Nephron (organoid): ENCODE measurements at regions not wholly inside any gene's neighbourhood (a gene's known extent, or its start where the extent isn't known, plus 50 kb on each side); places are given as distances from the start of the nearest gene placed in this dataset.

Experiments used
- H3K27ac Mint-ChIP-seq, 3 experiments: 2 replicates each; pipeline ENCODE4 v1.8.0; 2020; ENCODE audit warnings: mixed read lengths in 3 of 3, mild to moderate bottlenecking in 2 of 3, moderate library complexity in 1 of 3
- H3K27me3 Mint-ChIP-seq: 2 replicates; pipeline ENCODE4 v1.8.0; 2021; ENCODE audit warnings: low read depth, mild to moderate bottlenecking, moderate library complexity, mixed read lengths
- H3K36me3 Mint-ChIP-seq: 2 replicates; pipeline ENCODE4 v1.8.0; 2020; ENCODE audit warnings: low read depth, mixed read lengths
- H3K4me1 Mint-ChIP-seq: 2 replicates; pipeline ENCODE4 v1.8.0; 2020; ENCODE audit warnings: mixed read lengths
- H3K4me3 Mint-ChIP-seq, 3 experiments: 2 replicates each; pipeline ENCODE4 v1.8.0; 2020; ENCODE audit warnings: mild to moderate bottlenecking in 3 of 3, mixed read lengths in 3 of 3, moderate library complexity in 2 of 3
- H3K9me3 Mint-ChIP-seq: 2 replicates; pipeline ENCODE4 v1.8.0; 2020; ENCODE audit warnings: mixed read lengths
- CTCF ChIP-seq, 3 experiments: fragments of 200-600 bp; sonication (generic); IDR thresholded peaks; one replicate each; pipeline ENCODE4 v1.5.0; 2021; ENCODE audit warnings: antibody characterized with exemption in 3 of 3; ENCODE audit not compliant: unreplicated experiment in 3 of 3

- no peak for TF ChIP-seq CTCF (IDR thresholded peaks at IDR 0.05; ENCODE audit: unreplicated experiment in 3 of 3)
- Mint-ChIP-seq H3K27me3 (peaks cover 7% of the 10 kb centered on the region), H3K4me3 (no peak overlapping the region), H3K9me3 (peaks cover 10% of the 10 kb centered on the region), H3K4me1 (no peaks in the 10 kb centered on the region), H3K36me3 (no peaks in the 10 kb centered on the region), H3K27ac (no peak overlapping the region)
Observed at GRCh38 chr2:220162320-220162719, 534.9 kb downstream of the SLC4A3 start.

- H3K36me3 Mint-ChIP-seq: no peaks in the 10 kb centered on the region
- H3K4me1 Mint-ChIP-seq: no peaks in the 10 kb centered on the region
- H3K4me3 Mint-ChIP-seq: no peak overlapping the region
- peaks cover 7% of the 10 kb centered on the region for H3K27me3 Mint-ChIP-seq
- H3K27ac Mint-ChIP-seq: no peak overlapping the region
- peaks cover 7% of the 10 kb centered on the region for H3K9me3 Mint-ChIP-seq
- TF ChIP-seq CTCF (IDR thresholded peaks at IDR 0.05; ENCODE audit: unreplicated experiment in 3 of 3): no peak
Observed at GRCh38 chr2:220163486-220163885, 536.1 kb downstream of the SLC4A3 start.

GRCh38 chr2:220165401-220165800 lies 538.0 kb downstream of the SLC4A3 start:
- peaks cover 4% of the 10 kb centered on the region for H3K9me3 Mint-ChIP-seq
- no peak for TF ChIP-seq CTCF (IDR thresholded peaks at IDR 0.05; ENCODE audit: unreplicated experiment in 3 of 3)
- peaks cover 6% of the 10 kb centered on the region for H3K4me1 Mint-ChIP-seq
- H3K27me3 Mint-ChIP-seq: peaks cover 7% of the 10 kb centered on the region
- H3K36me3 Mint-ChIP-seq: no peaks in the 10 kb centered on the region
- H3K27ac Mint-ChIP-seq: peak overlapping the region in 1 of 3 experiments; percentile 16
- no peak overlapping the region for H3K4me3 Mint-ChIP-seq

- H3K4me1 Mint-ChIP-seq: peaks cover 6% of the 10 kb centered on the region
- no peak for TF ChIP-seq CTCF (IDR thresholded peaks at IDR 0.05; ENCODE audit: unreplicated experiment in 3 of 3)
- H3K27ac Mint-ChIP-seq: no peak overlapping the region
- no peaks in the 10 kb centered on the region for H3K9me3 Mint-ChIP-seq
- peaks cover 7% of the 10 kb centered on the region for H3K27me3 Mint-ChIP-seq
- H3K36me3 Mint-ChIP-seq: no peaks in the 10 kb centered on the region
- H3K4me3 Mint-ChIP-seq: no peak overlapping the region
Observed at GRCh38 chr2:220166616-220167015, 539.2 kb downstream of the SLC4A3 start.

- Mint-ChIP-seq H3K4me1 (peaks cover 6% of the 10 kb centered on the region), H3K4me3 (no peak overlapping the region), H3K9me3 (no peaks in the 10 kb centered on the region), H3K36me3 (no peaks in the 10 kb centered on the region), H3K27me3 (peaks cover 7% of the 10 kb centered on the region), H3K27ac (no peak overlapping the region)
- no peak for TF ChIP-seq CTCF (IDR thresholded peaks at IDR 0.05; ENCODE audit: unreplicated experiment in 3 of 3)
Observed at GRCh38 chr2:220167956-220168355, 540.5 kb downstream of the SLC4A3 start.

- Mint-ChIP-seq H3K4me1 (peaks cover 6% of the 10 kb centered on the region), H3K27me3 (peaks cover 7% of the 10 kb centered on the region), H3K4me3 (no peak overlapping the region), H3K36me3 (no peaks in the 10 kb centered on the region), H3K9me3 (no peaks in the 10 kb centered on the region), H3K27ac (no peak overlapping the region)
- no peak for TF ChIP-seq CTCF (IDR thresholded peaks at IDR 0.05; ENCODE audit: unreplicated experiment in 3 of 3)
Observed at GRCh38 chr2:220168891-220169546, 541.6 kb downstream of the SLC4A3 start.
